ENCODE measurements at regions not wholly inside any gene's neighbourhood (a gene's known extent, or its start where the extent isn't known, plus 50 kb on each side); places are given as distances from the start of the nearest gene placed in this dataset.
"Not testable (repeated sequence)": the region's sequence is repeated elsewhere in the genome, so short reads cannot be mapped to it uniquely, and the experiment has no call there.

- Histone ChIP-seq H3K4me1 (no peaks in the 10 kb centered on the region), H3K4me3 (no peak overlapping the region), H3K27ac (no peak overlapping the region), H3K36me3 (no peaks in the 10 kb centered on the region), H3K9me3 (no peaks in the 10 kb centered on the region), H3K27me3 (peaks cover 0 to 12% (median 0%) of the 10 kb centered on the region in 9 donors)
- TF ChIP-seq POLR2A (IDR thresholded peaks at IDR 0.05) (no peak), CTCF (IDR thresholded peaks at IDR 0.05) (no peak)
- ATAC-seq (no peak), DNase-seq (no peak)
- WGBS, 4 donors: 38 to 50% (median 41%) methylated on average over 8 of the region's 8 CpGs
- intact Hi-C loops (cut with DNase I): no loop called here
Observed at GRCh38 chr20:48489656-48490055, 338.1 kb downstream of the PREX1 start.

- 75 to 82% (median 79%) methylated on average over 11 to 12 of the region's 12 CpGs for WGBS, 4 donors
- peaks cover 0 to 12% (median 0%) of the 10 kb centered on the region in 9 donors for H3K27me3 ChIP-seq
- no peak for TF ChIP-seq POLR2A (IDR thresholded peaks at IDR 0.05)
- no peak for TF ChIP-seq CTCF (IDR thresholded peaks at IDR 0.05)
Observed at GRCh38 chr20:48489046-48489463, 338.7 kb downstream of the PREX1 start.

GRCh38 chr20:48488334-48489034 lies 339.3 kb downstream of the PREX1 start:
- peaks cover 0 to 14% (median 0%) of the 10 kb centered on the region in 9 donors for H3K27me3 ChIP-seq
- H3K4me3 ChIP-seq; ATAC-seq; intact Hi-C loops (cut with DNase I); H3K9me3 ChIP-seq; H3K4me1 ChIP-seq; H3K27ac ChIP-seq; H3K36me3 ChIP-seq; DNase-seq: not testable (repeated sequence)
- 60 to 77% (median 68%) methylated on average over 8 to 9 of the region's 9 CpGs for WGBS, 4 donors

More at GRCh38 chr20:48489046-48489463, 338.7 kb downstream of the PREX1 start:
- Histone ChIP-seq H3K9me3 (no peaks in the 10 kb centered on the region), H3K4me1 (no peaks in the 10 kb centered on the region), H3K36me3 (no peaks in the 10 kb centered on the region), H3K27ac (no peak overlapping the region), H3K4me3 (no peak overlapping the region)
- ATAC-seq: no peak
- no peak for DNase-seq
- intact Hi-C loops (cut with DNase I): no loop called here

- no peaks in the 10 kb centered on the region for H3K36me3 ChIP-seq
- H3K27me3 ChIP-seq: peaks cover 0 to 18% (median 4%) of the 10 kb centered on the region in 9 donors
- WGBS, 4 donors: 65 to 78% (median 74%) methylated on average over 7 of the region's 7 CpGs
- intact Hi-C loops (cut with DNase I): no loop called here
- DNase-seq (no peak), ATAC-seq (no peak)
- no peak for TF ChIP-seq CTCF (IDR thresholded peaks at IDR 0.05)
- no peak for TF ChIP-seq POLR2A (IDR thresholded peaks at IDR 0.05)
- no peak overlapping the region for H3K27ac ChIP-seq
- H3K4me3 ChIP-seq: no peak overlapping the region
- H3K9me3 ChIP-seq: no peaks in the 10 kb centered on the region
- H3K4me1 ChIP-seq: no peaks in the 10 kb centered on the region
Observed at GRCh38 chr20:48486065-48486464, 341.7 kb downstream of the PREX1 start.

GRCh38 chr20:48485153-48485552 lies 342.6 kb downstream of the PREX1 start:
- ATAC-seq; DNase-seq; H3K9me3 ChIP-seq; H3K27ac ChIP-seq; intact Hi-C loops (cut with DNase I); H3K36me3 ChIP-seq; H3K4me1 ChIP-seq; H3K4me3 ChIP-seq: not testable (repeated sequence)
- 59 to 77% (median 70%) methylated on average over 7 of the region's 7 CpGs for WGBS, 4 donors
- peaks cover 0 to 28% (median 4%) of the 10 kb centered on the region in 9 donors for H3K27me3 ChIP-seq
